NCI-H2029 (cell line): ENCODE measurements at regions not wholly inside any gene's neighbourhood (a gene's known extent, or its start where the extent isn't known, plus 50 kb on each side); places are given as distances from the start of the nearest gene placed in this dataset.

ENCODE experiments used
- DNase-seq: peaks from one replicate; lab custom pipeline; 2025; lab: John Stamatoyannopoulos, UW

- DNase-seq = no peak
Measured at GRCh38 chr6:50637267-50637666, 76.1 kb upstream of the TFAP2D start.

DNA sequence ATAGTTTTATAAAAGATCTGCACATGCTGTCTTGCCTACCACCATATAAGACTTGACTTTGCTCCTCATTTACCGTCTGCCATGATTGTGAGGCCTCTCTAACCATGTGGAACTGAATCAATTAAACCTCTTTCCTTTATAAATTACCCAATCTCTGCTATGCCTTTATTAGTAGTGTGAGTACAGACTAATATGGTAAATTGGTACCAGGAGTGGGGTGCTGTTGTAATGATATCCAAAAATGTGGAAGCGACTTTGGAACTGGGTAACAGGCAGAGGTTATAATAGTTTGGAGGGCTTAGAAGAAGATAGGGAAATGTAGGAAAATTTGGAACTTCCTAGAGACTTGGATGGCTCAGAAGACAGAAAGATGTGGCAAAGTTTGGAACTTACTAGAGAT lies 64.2 kb upstream of the TFAP2D start:
- no peak for DNase-seq

DNA sequence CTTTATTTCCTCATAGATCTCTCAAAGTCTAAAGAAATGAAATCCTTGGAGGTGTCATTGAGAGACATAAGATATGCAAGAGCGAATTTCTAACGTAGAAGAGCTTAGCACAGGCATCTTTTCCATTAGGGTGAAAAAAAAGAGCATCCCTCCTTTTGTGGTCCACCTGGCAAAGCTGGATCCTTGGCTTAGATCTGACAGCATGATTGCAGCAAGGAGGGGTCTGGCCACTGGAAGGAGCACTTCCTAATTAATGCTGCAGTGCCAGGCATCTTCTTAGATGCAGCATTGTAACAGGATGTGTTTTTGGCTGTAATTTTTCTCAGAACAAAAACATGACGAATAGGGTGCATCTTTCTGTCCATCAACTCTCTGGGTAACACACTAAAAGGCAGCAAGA lies 60.1 kb upstream of the TFAP2D start:
- DNase-seq = no peak

- DNase-seq = no peak
Measured at GRCh38 chr6:50654155-50654554, 59.2 kb upstream of the TFAP2D start.

DNA sequence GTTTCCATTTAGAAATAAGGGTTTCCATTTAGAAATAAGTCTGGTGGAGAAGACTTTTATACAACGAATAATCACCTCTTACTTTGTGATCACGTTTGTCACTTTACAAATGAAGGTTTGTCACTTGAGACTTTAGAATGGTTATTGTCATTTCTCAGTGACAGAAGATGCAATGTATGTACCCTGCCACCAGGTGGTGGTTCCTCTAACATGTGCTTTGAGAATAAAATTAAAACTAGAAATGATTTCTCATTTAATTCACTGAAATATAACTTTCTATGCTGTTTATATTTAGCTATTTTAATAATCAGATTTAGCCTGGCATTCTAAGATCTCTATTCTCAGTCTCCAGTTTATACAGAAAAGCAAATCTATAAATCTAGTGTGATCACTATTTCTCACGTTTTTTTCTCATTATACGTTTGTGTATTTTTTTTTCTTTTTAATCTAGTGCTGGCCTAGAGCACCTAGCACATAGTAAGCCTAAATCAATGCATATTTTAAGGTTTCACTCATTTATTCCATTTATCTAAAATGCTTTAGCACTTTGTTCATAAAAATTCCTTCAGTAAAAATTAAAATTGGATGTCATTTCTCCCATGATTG lies 57.4 kb upstream of the TFAP2D start:
- no peak for DNase-seq

DNA sequence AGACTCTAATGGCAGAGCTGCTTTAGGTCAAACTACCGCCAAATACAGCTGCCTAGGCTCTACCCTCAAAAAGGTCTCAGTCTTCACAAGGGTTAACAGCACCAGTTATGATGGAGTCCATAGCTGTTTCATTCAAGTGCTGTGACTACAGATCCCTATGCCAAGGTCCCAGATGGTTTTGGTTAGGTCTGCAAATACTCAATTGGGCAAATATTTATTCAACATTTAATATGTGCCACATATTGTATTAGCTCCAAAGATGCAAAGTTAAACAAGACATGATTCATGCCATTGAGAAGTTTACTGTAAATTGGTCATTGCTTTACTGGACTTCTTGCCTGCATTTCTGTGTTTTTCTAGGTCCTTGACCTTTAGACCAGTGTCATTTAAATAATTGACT lies 55.8 kb upstream of the TFAP2D start:
- DNase-seq = no peak

GRCh38 chr6:50658561-50658960 lies 54.8 kb upstream of the TFAP2D start:
- DNase-seq = no peak

- DNase-seq = no peak
Measured at GRCh38 chr6:50661636-50662035, 51.7 kb upstream of the TFAP2D start.
